OCI-LY1 (cell line): ENCODE measurements at regions not wholly inside any gene's neighbourhood (a gene's known extent, or its start where the extent isn't known, plus 50 kb on each side); places are given as distances from the start of the nearest gene placed in this dataset.

Experiments used
- EZH2 ChIP-seq: fragments of 200-600 bp; sonication (generic), shearing (Covaris generic); IDR thresholded peaks from 2 replicates; pipeline ENCODE4 v1.8.0; 2017; ENCODE audit warnings: borderline replicate concordance, mixed run types, mild to moderate bottlenecking, antibody characterized with exemption, low read length, moderate library complexity, mixed read lengths
- TF ChIP-seq, protein P1 (sequence below): fragments of 200-600 bp; sonication (generic), shearing (Covaris generic); IDR thresholded peaks from 2 replicates; pipeline ENCODE4 v1.5.1; 2017; ENCODE audit warnings: mild to moderate bottlenecking, antibody characterized with exemption, low read length, moderate library complexity, mixed read lengths

DNA sequence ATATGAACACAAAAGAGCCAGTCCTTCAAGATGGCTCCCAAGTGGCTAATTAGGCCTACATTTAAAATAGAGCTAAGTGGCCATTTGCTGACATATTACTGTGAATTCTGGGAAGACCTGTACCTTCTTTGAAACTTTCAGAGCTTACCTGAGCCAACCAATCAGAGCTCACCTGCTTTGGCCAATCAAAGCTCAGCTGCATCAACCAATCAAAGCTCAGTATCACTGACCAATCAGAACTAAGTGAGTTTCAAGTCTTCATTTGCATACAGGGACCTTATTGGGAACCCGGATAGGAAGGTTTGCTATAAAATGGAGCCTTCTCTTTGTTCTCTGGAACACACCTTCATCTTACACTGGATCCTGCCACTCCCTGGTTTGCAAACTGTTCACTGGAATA, 63.7 kb downstream of the FOXL1 start:
- TF ChIP-seq, protein P1, sequence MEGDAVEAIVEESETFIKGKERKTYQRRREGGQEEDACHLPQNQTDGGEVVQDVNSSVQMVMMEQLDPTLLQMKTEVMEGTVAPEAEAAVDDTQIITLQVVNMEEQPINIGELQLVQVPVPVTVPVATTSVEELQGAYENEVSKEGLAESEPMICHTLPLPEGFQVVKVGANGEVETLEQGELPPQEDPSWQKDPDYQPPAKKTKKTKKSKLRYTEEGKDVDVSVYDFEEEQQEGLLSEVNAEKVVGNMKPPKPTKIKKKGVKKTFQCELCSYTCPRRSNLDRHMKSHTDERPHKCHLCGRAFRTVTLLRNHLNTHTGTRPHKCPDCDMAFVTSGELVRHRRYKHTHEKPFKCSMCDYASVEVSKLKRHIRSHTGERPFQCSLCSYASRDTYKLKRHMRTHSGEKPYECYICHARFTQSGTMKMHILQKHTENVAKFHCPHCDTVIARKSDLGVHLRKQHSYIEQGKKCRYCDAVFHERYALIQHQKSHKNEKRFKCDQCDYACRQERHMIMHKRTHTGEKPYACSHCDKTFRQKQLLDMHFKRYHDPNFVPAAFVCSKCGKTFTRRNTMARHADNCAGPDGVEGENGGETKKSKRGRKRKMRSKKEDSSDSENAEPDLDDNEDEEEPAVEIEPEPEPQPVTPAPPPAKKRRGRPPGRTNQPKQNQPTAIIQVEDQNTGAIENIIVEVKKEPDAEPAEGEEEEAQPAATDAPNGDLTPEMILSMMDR = no peak
- TF ChIP-seq EZH2 = no peak
